Left renal cortex interstitium (tissue), 4 donors: ENCODE measurements at regions not wholly inside any gene's neighbourhood (a gene's known extent, or its start where the extent isn't known, plus 50 kb on each side); places are given as distances from the start of the nearest gene placed in this dataset.

Experiments used
- DNase-seq, 4 donors: peaks; one replicate each; pipeline ENCODE4 v3.0.0-alpha.2; 2013; ENCODE audit warnings: low read depth in 4 of 4, low spot score in 2 of 4, missing footprints in 1 of 4

DNA sequence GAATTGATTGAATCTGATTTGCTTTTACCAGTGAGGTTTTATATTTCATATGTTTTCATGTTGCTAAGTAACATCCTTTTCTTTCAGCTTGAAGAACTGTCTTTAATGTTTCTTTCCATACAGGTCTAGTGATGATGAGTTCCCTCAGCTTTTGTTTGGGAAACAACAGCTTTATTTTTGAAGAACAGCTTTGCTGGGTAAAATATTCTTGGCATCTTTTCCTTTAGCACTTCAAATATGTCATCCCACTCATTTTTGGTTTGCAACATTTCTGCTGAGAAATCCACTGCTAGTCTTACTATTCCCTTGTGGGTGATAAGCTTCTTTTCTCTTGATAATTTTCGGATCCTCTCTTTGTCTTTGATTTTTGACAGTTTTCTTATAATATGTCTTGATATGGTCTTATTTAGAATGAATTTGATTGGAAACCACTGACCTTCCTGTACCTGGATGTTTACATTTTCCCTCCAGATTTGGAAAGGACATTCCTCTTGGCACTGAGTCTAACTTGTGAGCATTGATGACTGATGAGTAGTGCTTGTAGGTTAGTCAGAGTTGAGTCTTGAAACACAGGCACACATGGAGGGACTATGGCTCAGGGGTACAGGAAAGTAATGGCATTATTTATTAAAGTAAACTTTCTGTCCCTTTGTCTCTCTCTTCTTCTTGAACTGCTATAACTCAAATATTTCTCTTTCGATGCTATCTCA, 220.3 kb downstream of the SPATA31D1 start:
- DNase-seq: no peak

DNA sequence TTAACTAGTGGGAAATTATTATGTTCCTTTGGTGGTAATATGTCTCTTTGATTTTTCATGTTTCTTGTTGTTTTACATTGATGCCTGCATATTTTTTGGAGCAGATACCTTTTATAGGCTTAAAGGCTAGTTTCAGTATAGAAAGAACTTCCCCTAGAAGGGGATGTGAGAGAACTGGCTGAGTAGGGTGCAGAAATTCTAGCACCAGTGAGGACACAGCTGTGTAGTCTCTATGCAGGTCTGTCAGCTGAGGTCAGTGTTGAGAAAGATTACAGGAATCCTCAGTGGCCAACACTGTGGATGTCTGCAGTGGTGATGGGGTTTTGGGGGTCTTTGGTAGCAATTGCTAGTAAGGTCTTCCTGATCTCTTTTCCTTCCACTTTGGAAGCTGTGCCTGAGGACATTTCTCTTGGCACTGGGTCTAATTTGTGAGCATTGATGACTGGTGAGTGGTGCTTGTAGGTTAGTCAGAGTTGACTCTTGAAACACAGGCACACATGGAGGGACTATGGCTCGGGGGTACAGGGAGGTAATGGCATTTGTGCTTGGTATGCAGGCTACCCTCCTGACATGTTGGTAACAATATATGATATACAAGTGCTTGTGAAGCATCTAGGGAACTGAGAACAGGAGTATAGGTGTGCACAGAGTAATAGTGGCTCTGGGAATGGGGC, 221.4 kb downstream of the SPATA31D1 start:
- DNase-seq: no peak

DNA sequence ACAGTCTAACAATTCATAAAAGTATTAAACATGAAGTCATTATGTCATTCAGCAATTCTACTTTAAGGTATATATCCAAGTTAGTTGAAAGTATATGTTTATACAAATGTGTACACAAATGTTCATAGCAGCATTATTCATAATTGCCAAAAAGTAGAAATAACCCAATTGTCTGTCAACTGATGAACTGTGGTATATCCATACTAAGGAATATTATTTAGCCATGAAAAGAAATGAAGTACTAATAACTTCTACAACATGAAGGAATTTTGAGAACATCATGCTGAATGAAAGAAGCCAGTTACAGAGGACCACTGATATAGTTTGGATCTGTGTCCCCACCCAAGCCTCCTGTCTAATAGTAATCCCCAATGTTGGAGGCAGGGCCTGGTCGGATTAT, 224.3 kb downstream of the SPATA31D1 start:
- no peak for DNase-seq

DNA sequence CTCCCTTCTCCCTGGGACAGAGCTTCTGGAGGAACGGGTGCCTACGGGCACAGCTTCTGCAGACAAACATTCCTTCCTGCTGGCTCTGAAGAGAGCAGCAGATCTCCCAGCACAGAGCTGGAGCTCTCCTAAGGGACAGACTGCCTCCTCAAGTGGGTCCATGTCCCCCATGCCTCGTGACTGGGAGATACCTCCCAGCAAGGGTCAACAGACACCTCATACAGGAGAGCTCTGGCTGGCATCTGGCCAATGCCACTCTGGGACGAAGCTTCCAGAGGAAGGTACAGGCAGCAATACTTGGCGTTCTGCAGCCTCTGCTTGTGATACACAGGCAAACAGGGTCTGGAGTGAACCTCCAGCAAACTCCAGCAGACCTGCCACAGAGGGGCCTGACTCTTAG, 227.9 kb downstream of the SPATA31D1 start:
- no peak for DNase-seq

DNA sequence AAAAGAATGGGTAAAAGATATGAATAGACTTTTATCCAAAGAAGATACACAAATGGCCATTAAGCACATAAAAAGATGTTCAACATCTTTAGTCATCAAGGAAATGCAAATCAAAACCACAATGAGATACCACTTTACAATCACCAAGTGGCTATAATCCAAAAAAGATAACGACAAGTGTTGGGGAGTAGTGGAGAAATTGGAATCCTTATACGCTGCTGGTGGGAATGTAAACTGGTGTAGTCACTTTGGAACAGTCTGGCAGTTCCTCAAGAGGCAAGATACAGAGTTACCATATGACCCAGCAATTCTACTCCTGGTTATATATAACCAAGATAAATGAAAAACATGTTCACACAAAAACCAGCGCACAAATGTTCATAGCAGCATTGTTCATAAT, 234.9 kb downstream of the SPATA31D1 start:
- DNase-seq: no peak

DNA sequence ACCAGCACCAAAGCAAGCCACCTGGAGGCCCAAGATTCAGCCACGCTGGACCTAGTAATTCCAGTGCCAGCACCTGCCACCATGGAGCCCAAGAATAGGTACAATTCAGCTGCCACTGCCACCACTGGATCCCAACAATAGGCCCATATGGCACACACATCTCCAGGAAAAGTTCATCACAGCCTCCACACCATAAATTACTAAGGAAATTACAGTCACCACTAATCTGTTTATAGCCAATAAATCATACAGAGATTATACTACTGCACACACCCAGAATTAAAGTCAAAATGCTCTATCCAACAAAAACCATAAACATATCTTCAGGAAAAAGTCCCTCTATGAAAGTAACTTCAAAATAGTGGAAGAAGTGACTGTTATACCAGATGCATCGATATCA, 242.8 kb downstream of the SPATA31D1 start:
- DNase-seq: no peak

DNA sequence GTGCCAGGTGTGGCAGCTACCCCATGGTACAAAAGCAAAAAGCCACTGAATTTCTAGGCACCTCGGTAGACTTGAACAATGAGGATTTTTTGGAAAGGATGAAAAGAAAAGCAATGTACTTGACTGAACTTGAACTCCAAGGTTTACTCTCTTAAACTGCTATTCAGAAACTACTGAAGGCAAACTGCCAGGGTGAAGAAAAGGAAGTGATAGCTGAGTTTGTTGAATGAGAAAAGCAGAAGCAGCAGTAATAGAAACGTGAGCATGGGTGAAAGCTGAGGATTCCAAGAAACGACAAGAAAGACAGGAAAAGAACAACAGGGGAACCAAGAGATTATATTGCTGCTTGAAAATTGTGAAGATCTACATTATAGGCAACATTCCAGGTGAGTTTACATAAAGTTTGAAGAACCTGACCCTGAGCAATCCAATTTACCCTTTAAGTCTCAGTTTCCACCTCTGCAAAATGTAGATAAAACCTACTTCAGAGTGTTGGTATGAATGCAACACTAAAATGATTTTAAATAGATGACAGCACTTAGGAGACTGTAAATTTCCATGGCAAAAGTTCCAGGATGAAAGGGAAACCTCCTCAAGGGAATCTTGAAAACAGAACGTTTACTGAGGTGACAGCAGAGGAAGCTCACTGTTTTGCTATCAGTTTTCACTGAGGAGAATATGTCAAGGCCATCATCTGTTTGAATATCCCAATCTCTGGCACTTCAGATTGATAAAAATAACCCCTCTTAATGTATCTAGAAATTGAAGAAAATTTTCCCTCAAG, 245.8 kb downstream of the SPATA31D1 start:
- DNase-seq: no peak

DNA sequence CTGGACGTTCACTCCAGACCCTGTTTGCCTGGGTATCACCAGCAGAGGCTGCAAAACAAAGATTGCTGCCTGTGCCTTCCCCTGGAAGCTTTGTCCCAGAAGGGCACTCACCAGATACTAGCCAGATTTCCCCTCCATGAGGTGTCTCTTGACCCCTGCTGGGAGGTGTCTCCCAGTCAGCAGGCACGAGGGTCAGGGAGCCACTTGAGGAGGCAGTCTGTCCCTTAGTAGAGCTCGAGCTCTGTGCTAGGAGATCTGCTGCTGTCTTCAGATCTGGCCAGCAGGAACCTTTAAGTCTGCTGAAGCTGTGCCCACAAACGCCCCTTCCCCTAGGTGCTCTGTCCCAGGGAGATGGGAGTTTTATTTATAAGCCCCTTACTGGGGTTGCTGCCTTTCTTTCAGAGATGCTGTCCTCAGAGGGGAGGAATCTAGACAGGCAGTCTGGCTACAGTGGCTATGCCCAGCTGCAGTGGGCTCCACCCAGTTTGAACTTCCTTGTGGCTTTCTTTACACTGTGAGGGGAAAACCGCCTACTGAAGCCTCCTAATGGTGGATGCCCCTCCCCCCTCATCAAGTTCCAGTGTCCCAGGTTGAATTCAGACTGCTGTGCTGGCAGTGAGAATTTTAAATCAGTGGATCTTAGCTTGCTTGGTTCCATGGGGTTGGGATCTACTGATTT, 253.9 kb downstream of the SPATA31D1 start:
- DNase-seq: no peak

DNA sequence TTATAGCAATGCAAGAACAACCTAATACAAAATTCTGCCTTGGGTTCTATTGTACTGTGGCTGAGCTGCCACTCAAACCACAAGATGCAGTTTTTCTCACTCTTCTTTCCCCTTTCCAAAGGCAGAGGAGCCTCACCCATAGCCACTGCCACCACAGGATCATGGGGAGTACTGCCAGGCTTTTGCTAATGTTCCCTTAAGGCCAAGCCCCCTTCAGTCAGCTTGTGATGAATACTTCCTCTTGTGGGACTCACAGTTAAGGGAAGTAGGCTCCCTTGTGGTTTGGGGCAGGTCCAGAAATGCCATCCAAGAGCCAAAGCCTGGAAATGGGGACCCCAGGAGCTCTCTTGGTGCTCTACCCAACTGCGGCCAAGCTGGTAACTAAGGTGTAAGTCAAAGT, 258.7 kb downstream of the SPATA31D1 start:
- no peak for DNase-seq

DNA sequence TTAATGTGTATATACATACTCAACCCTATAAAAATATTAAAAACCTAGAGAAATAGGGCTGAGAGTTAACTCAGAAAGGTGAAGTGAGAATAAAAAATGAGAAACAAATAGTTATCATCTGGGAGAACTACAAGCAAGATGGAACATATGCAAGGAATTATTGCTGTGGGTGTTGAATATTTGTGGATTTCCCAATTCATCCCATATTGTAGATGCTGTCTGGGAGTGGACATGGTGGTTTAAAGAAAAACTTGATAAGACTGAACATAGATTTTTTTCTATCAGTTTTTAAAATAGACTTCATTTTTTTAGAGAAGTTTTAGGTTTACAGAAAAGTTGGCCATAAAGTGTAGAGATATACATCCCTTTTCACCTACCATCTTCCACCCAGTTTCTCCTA, 263.5 kb downstream of the SPATA31D1 start:
- no peak for DNase-seq

DNA sequence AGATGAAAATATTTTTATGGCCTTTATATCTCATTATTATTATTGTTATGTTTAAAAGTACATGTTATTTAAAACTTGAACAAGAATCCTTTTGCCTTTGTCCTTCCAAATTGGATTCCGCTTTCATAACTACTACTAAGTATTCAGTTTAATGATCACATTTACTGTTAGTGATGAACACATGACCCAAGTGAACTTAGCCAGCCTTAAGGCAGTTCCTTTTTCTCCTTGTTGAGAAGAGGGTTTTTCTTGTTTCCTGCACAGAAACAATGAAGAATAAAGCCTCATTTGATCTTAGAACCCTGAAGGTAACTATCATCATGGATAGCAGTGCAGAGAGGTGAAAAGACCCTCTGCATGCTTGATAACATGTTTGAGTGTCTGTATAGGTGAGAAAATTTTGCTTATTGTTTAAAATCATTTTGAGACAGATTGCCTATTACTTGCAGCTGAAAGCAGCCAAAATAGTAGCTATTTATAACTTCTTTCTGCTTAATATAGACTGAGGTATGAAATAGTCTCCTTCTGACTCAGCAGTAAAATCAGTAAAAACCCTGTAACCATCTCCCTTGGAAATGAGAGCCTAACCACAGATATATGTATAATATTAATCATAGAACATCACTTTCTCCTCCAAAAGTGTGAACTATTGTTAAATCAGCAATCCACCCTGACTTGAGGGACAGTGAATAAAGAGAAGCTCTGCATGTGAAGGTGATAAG, 266.2 kb downstream of the SPATA31D1 start:
- no peak for DNase-seq

DNA sequence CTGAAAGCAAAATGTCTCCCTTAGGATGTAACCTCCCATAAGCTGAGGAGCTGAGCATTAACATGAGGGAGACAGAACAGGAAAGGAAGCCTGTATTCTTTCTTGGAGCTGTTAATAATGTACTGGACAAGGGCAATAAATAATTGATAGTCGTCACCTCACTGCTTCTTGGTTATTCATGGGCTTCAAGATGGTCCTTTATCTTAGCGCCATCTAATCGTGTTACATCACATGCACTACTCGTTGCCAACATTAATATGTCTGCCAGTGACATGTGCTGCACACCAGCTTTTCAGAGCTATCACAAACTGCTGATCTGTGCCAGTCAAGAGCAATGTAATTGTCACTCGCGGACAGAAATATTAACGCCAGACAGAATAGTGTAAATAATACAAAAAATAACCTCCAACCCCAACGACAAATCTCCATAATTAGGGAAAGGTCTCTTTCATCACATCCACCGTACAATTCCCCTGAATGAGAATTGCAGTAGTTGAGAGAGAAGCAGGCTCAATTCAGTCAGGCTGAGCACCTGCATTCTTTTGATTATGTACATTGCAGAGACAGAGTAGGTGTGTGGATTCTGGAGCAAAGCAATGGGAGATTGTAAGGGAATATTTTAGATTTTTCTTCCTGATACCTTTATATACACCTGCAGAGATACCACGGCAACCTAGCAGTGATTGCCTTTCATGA, 267.1 kb downstream of the SPATA31D1 start:
- DNase-seq: no peak

DNA sequence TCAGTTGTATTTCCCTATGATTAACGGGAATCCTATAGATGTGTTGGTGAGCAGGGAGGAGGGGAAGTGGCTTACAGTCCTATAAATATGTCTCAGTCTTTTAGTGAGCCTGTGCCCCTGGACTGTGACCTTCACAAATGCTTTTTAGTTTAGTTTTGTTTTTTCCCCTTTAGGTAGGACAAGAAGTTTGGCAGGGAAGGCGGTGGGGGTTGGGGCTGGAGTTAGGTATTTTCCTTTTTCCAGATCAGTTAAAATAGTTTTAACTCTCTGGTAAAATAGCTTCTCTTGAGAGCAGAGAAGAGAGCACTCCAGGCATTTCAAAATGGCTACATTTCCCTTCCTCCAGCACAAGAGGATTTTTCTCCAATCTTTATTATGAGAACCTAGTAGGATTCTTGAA, 272.1 kb downstream of the SPATA31D1 start:
- DNase-seq: no peak

DNA sequence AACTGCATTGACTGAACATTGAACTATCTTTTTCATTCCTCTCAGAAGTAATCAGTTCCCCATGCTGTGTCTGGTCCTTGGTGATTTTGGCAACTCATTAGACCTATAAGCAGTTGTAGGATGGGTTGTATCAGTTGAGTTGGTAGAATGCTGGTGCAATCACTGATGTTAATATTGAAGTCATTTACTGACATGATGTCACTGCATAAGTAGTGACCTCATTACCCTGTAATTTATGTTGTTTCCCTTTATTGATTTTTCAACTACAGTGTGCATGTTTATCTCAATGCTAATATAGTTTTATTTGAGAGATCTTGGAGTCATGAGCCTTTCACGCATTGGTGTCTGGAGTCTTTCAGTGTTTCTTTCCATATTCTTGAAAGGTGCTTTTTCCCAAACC, 275.0 kb downstream of the SPATA31D1 start:
- no peak for DNase-seq

DNA sequence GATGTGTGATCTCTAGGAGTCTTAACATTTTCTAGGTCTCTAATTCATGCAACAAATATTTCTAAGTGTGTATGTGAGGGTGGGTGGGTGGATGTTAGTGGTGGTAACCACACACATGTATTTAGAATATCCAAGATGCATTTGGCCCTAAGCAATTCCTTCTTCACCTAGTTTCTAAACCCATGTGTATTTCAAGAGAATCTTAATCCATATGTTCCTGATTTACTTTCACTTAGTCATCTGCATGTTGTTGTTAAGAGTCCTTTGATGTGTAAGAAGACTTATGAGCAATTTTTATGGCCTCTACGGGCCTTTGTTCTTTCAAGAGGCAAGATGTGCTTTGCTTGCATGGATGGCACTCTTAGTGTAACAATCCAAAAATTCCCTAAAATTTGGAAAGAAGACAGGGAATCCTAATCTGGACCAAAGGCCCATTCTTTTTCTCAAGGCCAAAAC, 282.6 kb downstream of the SPATA31D1 start:
- DNase-seq: no peak

DNA sequence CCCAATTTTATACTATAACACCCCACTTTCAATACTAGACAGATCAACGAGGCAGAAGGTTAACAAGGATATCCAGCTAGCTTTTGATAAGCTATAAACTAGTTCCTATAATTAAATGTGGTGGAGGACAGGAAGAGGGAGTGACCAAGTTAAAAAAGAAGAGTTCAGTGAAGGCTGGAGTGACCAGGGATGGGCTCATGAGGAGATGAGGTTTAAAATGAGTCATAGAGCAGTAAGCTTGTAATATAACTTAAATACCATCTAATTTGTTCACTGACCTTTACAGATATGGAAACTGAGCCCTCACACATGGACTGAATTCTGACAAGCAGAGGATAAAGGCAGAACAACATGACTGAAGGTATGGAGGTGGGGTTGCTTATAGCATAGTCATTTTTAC, 284.5 kb downstream of the SPATA31D1 start:
- DNase-seq: no peak

DNA sequence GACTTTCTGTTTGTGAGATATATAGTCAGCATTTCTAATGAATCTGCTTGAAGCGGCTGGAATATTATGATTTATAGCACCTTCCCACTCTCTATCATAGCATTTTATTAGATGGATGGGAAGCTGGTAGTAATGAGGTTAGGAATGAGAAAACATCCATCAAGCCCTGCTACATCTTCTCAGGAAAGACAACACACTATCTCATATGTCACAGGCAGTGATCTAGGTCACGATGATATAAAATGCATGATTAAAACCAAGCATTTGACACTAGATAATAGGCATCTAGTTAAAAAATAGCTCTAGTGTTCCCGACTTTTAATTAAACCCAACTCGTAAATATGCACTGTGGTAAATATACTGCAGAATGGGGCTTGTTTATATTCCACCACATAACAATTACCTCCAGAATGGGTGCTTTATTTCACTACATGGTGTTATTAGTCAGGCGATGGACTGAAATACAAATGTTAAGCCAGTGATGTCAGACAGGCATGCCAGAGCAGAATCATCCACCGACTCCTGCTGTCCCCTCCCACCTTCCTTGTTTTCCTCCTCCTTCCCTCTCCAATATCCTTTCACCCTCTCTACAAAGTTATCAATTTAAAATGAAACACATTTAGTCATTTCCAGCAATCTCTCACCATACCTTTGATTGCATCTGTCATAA, 286.8 kb downstream of the SPATA31D1 start:
- no peak for DNase-seq

DNA sequence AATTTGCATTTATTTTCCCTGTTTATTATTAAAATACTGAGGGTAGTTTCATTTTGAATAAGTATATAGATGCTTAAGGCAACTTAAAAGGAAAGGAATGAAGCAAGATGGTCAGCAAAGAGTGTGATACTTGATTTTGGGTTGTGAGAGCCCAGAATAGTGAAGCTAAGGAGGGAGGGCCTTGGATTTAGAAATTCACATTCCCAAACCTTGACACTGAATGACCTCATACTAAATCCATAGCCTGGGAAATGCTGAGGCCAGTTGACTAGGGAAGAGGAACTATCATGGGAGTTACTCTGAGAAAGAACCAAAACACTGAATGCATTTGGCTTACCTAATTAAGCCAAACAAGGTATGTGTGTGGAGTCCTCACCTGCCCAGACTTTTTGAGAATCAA, 292.5 kb downstream of the SPATA31D1 start:
- DNase-seq: no peak

DNA sequence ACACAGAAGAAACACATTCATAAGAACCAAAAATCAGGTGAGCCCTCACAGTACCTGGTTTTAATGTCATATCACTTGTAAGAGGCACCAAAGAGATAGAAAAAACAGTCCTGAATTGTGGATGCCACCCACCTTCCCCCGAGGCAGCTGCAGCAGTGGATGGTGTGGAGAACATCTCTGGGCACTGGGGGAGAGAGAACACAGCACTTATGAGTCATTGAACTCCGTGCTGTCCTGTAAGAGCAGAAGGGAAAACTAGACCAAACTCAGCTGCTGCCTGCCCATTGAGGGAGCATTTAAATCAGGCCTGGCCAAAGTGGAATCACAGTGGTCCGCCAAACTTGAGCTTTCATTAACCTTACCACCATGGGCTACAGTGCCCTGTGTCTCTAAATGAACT, 296.2 kb downstream of the SPATA31D1 start:
- no peak for DNase-seq
